Omental fat pad (tissue), 3 donors: ENCODE measurements at regions not wholly inside any gene's neighbourhood (a gene's known extent, or its start where the extent isn't known, plus 50 kb on each side); places are given as distances from the start of the nearest gene placed in this dataset.

Experiments used
- ATAC-seq: fragments of 150-250 bp; one replicate; pipeline ENCODE4 v1.9.1; 2016; ENCODE audit warnings: mild to moderate bottlenecking, moderate library complexity; ENCODE audit not compliant: low FRiP score
- DNase-seq: peaks from one replicate; pipeline ENCODE4 v3.0.0-alpha.2; 2019; ENCODE audit warnings: low spot score
- TF ChIP-seq, protein P1 (sequence below), 3 donors: fragments of 450-650 bp; IDR thresholded peaks; one replicate each; pipeline ENCODE4 v1.5.1; 2016 to 2017; ENCODE audit warnings: antibody characterized with exemption in 3 of 3, mild to moderate bottlenecking in 3 of 3, moderate library complexity in 2 of 3

DNA sequence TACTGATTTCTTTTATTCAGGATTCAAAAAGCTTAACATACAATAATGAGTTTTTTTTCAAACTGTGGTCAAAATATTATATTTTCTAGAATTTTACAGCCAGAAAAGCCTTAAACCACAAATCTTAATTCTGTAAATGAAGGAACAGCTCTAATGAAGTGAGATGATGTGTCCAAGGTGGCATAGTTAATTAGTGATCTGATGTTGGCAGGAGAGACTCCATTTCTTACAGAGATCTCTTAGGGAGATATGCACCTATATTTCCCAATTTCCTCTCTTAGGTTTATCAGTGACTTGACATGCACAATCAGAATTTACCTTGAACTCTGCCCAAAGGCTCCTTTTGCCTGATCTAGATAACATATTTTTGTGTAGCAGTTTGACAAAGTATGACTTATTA lies 211.1 kb upstream of the ZNF804B start:
- ATAC-seq, result no peak
- TF ChIP-seq, protein P1, sequence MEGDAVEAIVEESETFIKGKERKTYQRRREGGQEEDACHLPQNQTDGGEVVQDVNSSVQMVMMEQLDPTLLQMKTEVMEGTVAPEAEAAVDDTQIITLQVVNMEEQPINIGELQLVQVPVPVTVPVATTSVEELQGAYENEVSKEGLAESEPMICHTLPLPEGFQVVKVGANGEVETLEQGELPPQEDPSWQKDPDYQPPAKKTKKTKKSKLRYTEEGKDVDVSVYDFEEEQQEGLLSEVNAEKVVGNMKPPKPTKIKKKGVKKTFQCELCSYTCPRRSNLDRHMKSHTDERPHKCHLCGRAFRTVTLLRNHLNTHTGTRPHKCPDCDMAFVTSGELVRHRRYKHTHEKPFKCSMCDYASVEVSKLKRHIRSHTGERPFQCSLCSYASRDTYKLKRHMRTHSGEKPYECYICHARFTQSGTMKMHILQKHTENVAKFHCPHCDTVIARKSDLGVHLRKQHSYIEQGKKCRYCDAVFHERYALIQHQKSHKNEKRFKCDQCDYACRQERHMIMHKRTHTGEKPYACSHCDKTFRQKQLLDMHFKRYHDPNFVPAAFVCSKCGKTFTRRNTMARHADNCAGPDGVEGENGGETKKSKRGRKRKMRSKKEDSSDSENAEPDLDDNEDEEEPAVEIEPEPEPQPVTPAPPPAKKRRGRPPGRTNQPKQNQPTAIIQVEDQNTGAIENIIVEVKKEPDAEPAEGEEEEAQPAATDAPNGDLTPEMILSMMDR (IDR thresholded peaks at IDR 0.05), result no peak
- DNase-seq, result no peak

DNA sequence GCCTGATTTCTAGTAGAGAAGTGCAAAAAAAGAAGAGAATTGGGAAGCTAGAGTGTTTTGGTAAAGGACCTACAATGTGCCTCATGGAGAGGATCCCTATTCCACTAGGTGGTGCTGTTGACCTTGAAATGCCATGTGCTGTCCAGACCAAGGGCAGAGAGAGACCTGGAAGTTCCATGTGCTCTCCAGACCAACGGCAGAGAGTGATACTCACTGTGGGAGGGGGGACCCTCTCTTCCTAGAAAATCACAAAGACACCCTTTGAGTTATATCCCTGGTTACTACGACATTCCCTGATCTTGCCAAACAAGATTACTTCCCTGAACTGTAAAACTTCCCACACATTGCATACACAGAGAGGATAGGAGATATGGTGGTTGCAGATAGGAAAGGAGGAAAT lies 212.7 kb upstream of the ZNF804B start:
- TF ChIP-seq, protein P1 (IDR thresholded peaks at IDR 0.05), result no peak
- ATAC-seq, result no peak
- DNase-seq, result no peak

DNA sequence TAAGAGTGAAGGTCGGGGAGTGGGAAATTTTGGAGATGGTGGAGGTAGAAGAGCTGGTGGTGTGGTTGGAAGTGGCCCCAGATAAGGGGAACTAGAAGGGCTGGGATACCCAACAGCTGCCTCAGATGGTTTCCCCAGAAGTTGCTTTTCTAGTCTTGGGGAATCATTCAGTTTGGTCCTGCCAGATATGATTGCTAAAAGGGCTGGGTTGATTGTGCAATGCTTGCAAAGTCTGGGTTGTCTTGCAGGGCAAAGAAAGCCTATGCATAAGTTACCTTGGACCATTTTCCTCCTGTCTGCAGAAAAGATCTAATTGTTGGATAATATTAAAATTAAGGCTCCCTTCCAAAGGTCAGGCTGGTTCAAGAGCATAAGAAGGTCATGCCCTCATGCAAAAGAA lies 213.8 kb upstream of the ZNF804B start:
- TF ChIP-seq, protein P1 (IDR thresholded peaks at IDR 0.05), result no peak
- ATAC-seq (no peak), DNase-seq (no peak)

DNA sequence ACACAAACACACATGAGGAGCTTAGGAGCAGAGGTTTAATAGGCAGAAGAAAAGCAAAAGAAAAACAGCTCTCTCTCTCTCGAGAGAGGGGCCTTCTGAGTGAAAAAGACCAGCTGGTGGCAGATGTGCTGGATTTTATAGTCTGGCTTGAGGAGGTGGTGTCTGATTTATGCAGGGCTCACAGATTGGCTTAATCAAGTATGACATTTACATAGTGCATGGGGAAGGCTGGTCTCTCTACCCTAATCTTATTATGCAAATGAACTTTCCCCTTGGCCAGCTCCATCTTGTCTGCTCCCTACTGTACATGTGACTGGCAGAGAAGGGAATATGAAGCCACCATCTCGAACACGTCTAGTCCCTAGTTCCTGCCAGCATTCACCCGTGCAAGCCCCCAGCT lies 219.5 kb upstream of the ZNF804B start:
- ATAC-seq (no peak), DNase-seq (no peak)
- TF ChIP-seq, protein P1 (IDR thresholded peaks at IDR 0.05), result no peak

DNA sequence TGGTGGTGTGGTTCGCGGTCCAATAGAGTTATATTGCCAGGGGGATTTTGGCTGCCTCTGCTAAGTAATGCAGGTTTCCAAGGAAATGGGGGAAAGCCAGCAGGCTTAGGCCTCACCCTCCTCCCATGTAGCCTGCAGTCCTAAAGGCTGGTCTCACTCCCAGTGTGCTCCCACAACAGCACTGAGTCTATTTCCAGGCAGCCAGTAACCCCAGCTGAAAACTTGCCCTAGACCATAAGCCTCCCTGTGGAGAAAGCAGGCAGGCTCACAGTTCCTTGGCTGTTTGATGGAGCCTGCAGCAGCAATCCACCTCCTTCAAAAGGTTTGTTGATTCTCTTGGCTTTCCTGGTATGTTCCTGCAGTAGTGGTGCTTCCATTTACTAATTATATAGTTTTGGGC lies 220.0 kb upstream of the ZNF804B start:
- no peak for DNase-seq
- ATAC-seq, result no peak

DNA sequence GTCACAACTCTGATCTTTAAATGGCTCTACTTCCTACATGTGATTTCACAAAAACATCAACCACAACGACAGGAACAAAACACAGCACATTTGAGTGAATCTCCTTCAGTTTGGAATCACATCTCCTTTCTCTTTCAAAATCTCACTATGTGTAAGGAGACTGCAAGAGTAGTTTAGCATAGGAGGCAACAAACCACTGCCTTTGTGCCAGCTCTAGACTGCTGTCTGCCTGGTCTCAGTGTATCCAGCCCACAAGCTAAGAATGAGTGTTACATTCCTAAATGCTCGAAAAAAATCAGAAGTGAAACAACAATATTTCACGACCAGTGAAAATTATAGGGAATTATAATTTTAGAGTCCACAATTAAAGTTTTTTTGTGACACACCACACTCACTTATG lies 217.0 kb upstream of the STEAP4 start:
- no peak for ATAC-seq
- TF ChIP-seq, protein P1 (IDR thresholded peaks at IDR 0.05), result no peak
- no peak for DNase-seq

More for the DNA sequence above, 220.0 kb upstream of the ZNF804B start:
- TF ChIP-seq, protein P1 (IDR thresholded peaks at IDR 0.05), result no peak

DNA sequence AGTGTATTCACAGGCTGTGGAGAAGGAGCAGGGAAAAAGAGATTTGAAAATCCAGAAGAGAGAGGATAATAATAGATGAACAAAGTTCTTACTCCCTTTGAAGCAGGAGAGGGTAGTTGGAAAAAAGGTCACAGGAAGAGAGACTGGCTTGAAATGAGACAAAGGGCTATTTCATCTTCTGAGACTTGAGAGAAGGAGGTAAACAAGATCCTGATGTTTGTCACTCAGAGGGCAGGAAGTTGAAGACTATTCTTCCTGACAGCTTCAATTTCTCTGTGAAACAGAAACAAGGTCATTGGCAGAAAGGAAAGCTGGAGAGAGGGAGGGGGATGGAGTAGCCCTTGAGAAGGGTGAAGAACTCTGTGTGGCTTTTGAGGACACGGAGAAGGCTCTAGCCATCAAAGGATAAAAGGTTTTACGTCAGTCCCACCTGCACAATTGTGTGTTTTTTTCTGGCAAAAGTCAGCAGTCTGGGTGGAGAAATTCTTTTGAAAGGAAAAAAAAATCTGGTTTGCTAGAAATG lies 216.1 kb upstream of the STEAP4 start:
- TF ChIP-seq, protein P1 (IDR thresholded peaks at IDR 0.05), result no peak
- ATAC-seq (no peak), DNase-seq (no peak)
